Bone marrow (tissue), 2 donors: ENCODE measurements at regions not wholly inside any gene's neighbourhood (a gene's known extent, or its start where the extent isn't known, plus 50 kb on each side); places are given as distances from the start of the nearest gene placed in this dataset.

Source experiments
- DNase-seq, 2 donors: peaks; one replicate each; lab custom pipeline; 2025; lab: John Stamatoyannopoulos, UW

GRCh38 chr11:45554230-45554967, 111.0 kb downstream of the CHST1 start:
- no peak for DNase-seq

GRCh38 chr11:45553383-45553936, 112.0 kb downstream of the CHST1 start:
- DNase-seq, result no peak

- no peak for DNase-seq
These were observed 114.2 kb downstream of the CHST1 start for GRCh38 chr11:45551191-45551713.

GRCh38 chr11:45549257-45549656, 116.2 kb downstream of the CHST1 start:
- no peak for DNase-seq

- DNase-seq, result no peak
These were observed 119.1 kb downstream of the CHST1 start for GRCh38 chr11:45546366-45546765.

- DNase-seq, result no peak
These were observed 120.6 kb downstream of the CHST1 start for GRCh38 chr11:45544826-45545225.

- DNase-seq, result no peak
These were observed 121.5 kb downstream of the CHST1 start for GRCh38 chr11:45543808-45544422.

GRCh38 chr11:45543081-45543480, 122.3 kb downstream of the CHST1 start:
- DNase-seq, result no peak

- DNase-seq, result no peak
These were observed 123.6 kb downstream of the CHST1 start for GRCh38 chr11:45541693-45542434.

- no peak for DNase-seq
These were observed 126.5 kb downstream of the CHST1 start for GRCh38 chr11:45538939-45539338.

GRCh38 chr11:45538363-45538762, 127.1 kb downstream of the CHST1 start:
- no peak for DNase-seq

GRCh38 chr11:45537614-45538013, 127.8 kb downstream of the CHST1 start:
- DNase-seq, result no peak

GRCh38 chr11:45535033-45535432, 130.4 kb downstream of the CHST1 start:
- no peak for DNase-seq

GRCh38 chr11:45534132-45534531, 131.3 kb downstream of the CHST1 start:
- DNase-seq, result no peak

- no peak for DNase-seq
These were observed 132.9 kb downstream of the CHST1 start for GRCh38 chr11:45532546-45532945.

- no peak for DNase-seq
These were observed 134.6 kb downstream of the CHST1 start for GRCh38 chr11:45530776-45531175.

GRCh38 chr11:45530111-45530510, 135.3 kb downstream of the CHST1 start:
- no peak for DNase-seq

- DNase-seq, result no peak
These were observed 137.0 kb downstream of the CHST1 start for GRCh38 chr11:45528435-45528834.

- peak in 1 of 2 donors; percentile 46 for DNase-seq
These were observed 137.5 kb downstream of the CHST1 start for GRCh38 chr11:45527898-45528297.

- DNase-seq, result no peak
These were observed 140.0 kb downstream of the CHST1 start for GRCh38 chr11:45525393-45525792.

GRCh38 chr11:45523760-45524159, 141.7 kb downstream of the CHST1 start:
- no peak for DNase-seq

GRCh38 chr11:45518833-45519535, 146.4 kb downstream of the CHST1 start:
- DNase-seq, result no peak
